Astrocyte (in vitro differentiated cells and primary cell): ENCODE measurements at regions not wholly inside any gene's neighbourhood (a gene's known extent, or its start where the extent isn't known, plus 50 kb on each side); places are given as distances from the start of the nearest gene placed in this dataset.

Experiments used
- DNase-seq: peaks from one replicate; pipeline ENCODE4 v3.0.0-alpha.2; 2010; ENCODE audit warnings: low read depth
- FAIRE-seq: peaks from 2 replicates; lab custom pipeline; 2011; peaks lifted over from hg19 to GRCh38; lab: Jason Lieb, UNC
- H2AFZ ChIP-seq: 2 replicates; pipeline ENCODE4 v1.6.0; 2012; ENCODE audit warnings: low read depth, low read length, inconsistent platforms
- H3K27ac ChIP-seq: 2 replicates; pipeline ENCODE4 v1.5.1; 2011; ENCODE audit warnings: low read depth, low read length, inconsistent platforms
- H3K27me3 ChIP-seq: 2 replicates; pipeline ENCODE4 v1.6.0; 2011; ENCODE audit warnings: low read length, inconsistent platforms; ENCODE audit not compliant: insufficient read depth
- H3K36me3 ChIP-seq: 2 replicates; pipeline ENCODE4 v1.5.1; 2011; ENCODE audit warnings: low read length, inconsistent platforms; ENCODE audit not compliant: insufficient read depth
- H3K4me1 ChIP-seq: 2 replicates; pipeline ENCODE4 v1.5.1; 2011; ENCODE audit warnings: low read length, inconsistent platforms; ENCODE audit not compliant: insufficient read depth
- H3K4me2 ChIP-seq: 2 replicates; pipeline ENCODE4 v1.6.0; 2012; ENCODE audit warnings: low read length, inconsistent platforms
- H3K4me3 ChIP-seq: 2 replicates; pipeline ENCODE4 v1.5.1; 2011; ENCODE audit warnings: low read depth, mild to moderate bottlenecking, low read length, inconsistent platforms; ENCODE audit not compliant: insufficient read depth
- H3K79me2 ChIP-seq: 2 replicates; pipeline ENCODE4 v1.6.0; 2012; ENCODE audit warnings: mild to moderate bottlenecking, low read length, inconsistent platforms; ENCODE audit not compliant: insufficient read depth
- H3K9ac ChIP-seq: 2 replicates; pipeline ENCODE4 v1.6.0; 2012; ENCODE audit warnings: mild to moderate bottlenecking, low read length, inconsistent platforms
- H3K9me3 ChIP-seq: 2 replicates; pipeline ENCODE4 v1.5.1; 2012; ENCODE audit warnings: low read depth, mild to moderate bottlenecking, low read length, inconsistent platforms; ENCODE audit not compliant: insufficient read depth
- H4K20me1 ChIP-seq: 2 replicates; pipeline ENCODE4 v1.6.0; 2012; ENCODE audit warnings: low read length, inconsistent platforms; ENCODE audit not compliant: insufficient read depth
- H3K27ac Mint-ChIP-seq: one replicate; pipeline ENCODE4 v1.8.0; 2021; ENCODE audit warnings: mild to moderate bottlenecking, mixed read lengths; ENCODE audit not compliant: unreplicated experiment
- H3K27me3 Mint-ChIP-seq: one replicate; pipeline ENCODE4 v1.8.0; 2021; ENCODE audit warnings: low read depth, mixed read lengths; ENCODE audit not compliant: unreplicated experiment
- H3K36me3 Mint-ChIP-seq: one replicate; pipeline ENCODE4 v1.8.0; 2021; ENCODE audit warnings: low read depth, mixed read lengths; ENCODE audit not compliant: unreplicated experiment
- H3K4me1 Mint-ChIP-seq: one replicate; pipeline ENCODE4 v1.8.0; 2021; ENCODE audit warnings: low read depth, mixed read lengths; ENCODE audit not compliant: unreplicated experiment
- H3K4me3 Mint-ChIP-seq: one replicate; pipeline ENCODE4 v1.8.0; 2021; ENCODE audit warnings: mild to moderate bottlenecking, moderate library complexity, mixed read lengths; ENCODE audit not compliant: unreplicated experiment
- H3K9me3 Mint-ChIP-seq: one replicate; pipeline ENCODE4 v1.8.0; 2021; ENCODE audit warnings: mild to moderate bottlenecking, mixed read lengths; ENCODE audit not compliant: unreplicated experiment
- EZH2 ChIP-seq: IDR thresholded peaks from 2 replicates; pipeline ENCODE4 v1.6.1; 2012; ENCODE audit warnings: mild to moderate bottlenecking, low read length, inconsistent platforms; ENCODE audit not compliant: insufficient read depth
- TF ChIP-seq, protein P1 (sequence below): IDR thresholded peaks from 2 replicates; pipeline ENCODE4 v1.5.1; 2011; ENCODE audit warnings: low read depth, mild to moderate bottlenecking, inconsistent platforms, low read length, moderate library complexity; ENCODE audit not compliant: insufficient read depth

DNA sequence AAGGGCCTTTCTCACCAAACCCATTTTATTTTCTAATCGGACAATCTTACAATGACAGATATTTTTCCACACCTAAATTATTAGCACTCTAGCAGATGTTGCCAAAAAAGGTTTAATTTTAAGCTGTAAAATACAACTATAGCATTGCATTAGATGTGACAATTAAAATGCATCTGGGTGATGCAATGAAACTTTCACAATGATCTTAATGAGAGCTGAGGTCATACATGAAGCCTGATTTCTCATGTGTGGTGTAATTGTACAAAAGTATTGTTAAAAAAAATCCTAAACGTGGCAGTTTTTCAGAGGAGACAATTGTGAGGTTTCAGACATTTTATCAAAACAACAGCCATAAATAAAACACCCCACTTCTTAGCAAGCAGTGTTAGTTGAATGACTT is 606.0 kb downstream of the HDGFL1 start:
- H3K4me1 Mint-ChIP-seq: peaks cover 20% of the 10 kb centered on the region
- peak overlapping the region; percentile 75 for H3K4me2 ChIP-seq
- H3K4me3 Mint-ChIP-seq: no peak overlapping the region
- no peak overlapping the region for H3K4me3 ChIP-seq
- no peaks in the 10 kb centered on the region for H3K9me3 ChIP-seq
- no peaks in the 10 kb centered on the region for H3K9me3 Mint-ChIP-seq
- H3K79me2 ChIP-seq: no peaks in the 10 kb centered on the region
- FAIRE-seq (peak; percentile 52), DNase-seq (peak; percentile 54)
- no peaks in the 10 kb centered on the region for H3K27me3 ChIP-seq
- H3K27ac Mint-ChIP-seq: peak overlapping the region; percentile 97
- H3K36me3 Mint-ChIP-seq: no peaks in the 10 kb centered on the region
- no peak for TF ChIP-seq EZH2
- peak overlapping the region; percentile 96 for H3K27ac ChIP-seq
- no peaks in the 10 kb centered on the region for H4K20me1 ChIP-seq
- H3K4me1 ChIP-seq: peaks cover 20% of the 10 kb centered on the region
- H3K36me3 ChIP-seq: no peaks in the 10 kb centered on the region
- H3K27me3 Mint-ChIP-seq: no peaks in the 10 kb centered on the region
- no peak overlapping the region for H2AFZ ChIP-seq
- peak overlapping the region; percentile 71 for H3K9ac ChIP-seq

- H3K4me3 Mint-ChIP-seq: no peak overlapping the region
- DNase-seq: no peak
These were observed 607.1 kb downstream of the HDGFL1 start for GRCh38 chr6:23176471-23176870.

DNA sequence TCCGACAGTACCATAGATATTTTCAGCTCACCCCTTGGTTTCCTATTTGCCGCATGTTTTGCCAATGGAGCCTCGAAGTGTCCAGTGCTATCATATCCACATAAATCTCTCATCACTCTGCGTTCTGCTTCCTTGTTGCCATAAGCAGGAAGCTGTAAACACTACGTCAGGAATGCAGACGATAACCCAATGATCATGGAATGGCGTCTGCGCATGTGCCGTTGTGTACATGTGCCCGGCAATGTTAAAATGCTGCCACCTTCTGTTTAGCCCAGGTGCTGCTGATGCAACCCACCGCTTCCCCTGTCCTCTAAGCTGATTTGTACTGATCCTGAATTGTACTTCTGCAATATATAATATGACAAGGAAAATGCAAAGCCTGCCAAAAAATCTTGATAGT is 607.5 kb downstream of the HDGFL1 start:
- Histone ChIP-seq H3K4me1 (peaks cover 22% of the 10 kb centered on the region), H3K36me3 (no peaks in the 10 kb centered on the region), H2AFZ (no peak overlapping the region), H3K27me3 (no peaks in the 10 kb centered on the region), H3K27ac (no peak overlapping the region), H3K4me2 (no peak overlapping the region), H3K9me3 (no peaks in the 10 kb centered on the region), H3K9ac (no peak overlapping the region), H3K4me3 (no peak overlapping the region), H4K20me1 (no peaks in the 10 kb centered on the region), H3K79me2 (no peaks in the 10 kb centered on the region)
- no peak for FAIRE-seq
- no peak for TF ChIP-seq EZH2
- TF ChIP-seq, protein P1, sequence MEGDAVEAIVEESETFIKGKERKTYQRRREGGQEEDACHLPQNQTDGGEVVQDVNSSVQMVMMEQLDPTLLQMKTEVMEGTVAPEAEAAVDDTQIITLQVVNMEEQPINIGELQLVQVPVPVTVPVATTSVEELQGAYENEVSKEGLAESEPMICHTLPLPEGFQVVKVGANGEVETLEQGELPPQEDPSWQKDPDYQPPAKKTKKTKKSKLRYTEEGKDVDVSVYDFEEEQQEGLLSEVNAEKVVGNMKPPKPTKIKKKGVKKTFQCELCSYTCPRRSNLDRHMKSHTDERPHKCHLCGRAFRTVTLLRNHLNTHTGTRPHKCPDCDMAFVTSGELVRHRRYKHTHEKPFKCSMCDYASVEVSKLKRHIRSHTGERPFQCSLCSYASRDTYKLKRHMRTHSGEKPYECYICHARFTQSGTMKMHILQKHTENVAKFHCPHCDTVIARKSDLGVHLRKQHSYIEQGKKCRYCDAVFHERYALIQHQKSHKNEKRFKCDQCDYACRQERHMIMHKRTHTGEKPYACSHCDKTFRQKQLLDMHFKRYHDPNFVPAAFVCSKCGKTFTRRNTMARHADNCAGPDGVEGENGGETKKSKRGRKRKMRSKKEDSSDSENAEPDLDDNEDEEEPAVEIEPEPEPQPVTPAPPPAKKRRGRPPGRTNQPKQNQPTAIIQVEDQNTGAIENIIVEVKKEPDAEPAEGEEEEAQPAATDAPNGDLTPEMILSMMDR: no peak
- no peak overlapping the region for H3K4me3 Mint-ChIP-seq
- DNase-seq: no peak
- no peak overlapping the region for H3K27ac Mint-ChIP-seq
- peaks cover 20% of the 10 kb centered on the region for H3K4me1 Mint-ChIP-seq
- no peaks in the 10 kb centered on the region for H3K36me3 Mint-ChIP-seq
- no peaks in the 10 kb centered on the region for H3K27me3 Mint-ChIP-seq
- H3K9me3 Mint-ChIP-seq: no peaks in the 10 kb centered on the region

More at GRCh38 chr6:23176471-23176870, 607.1 kb downstream of the HDGFL1 start:
- no peak overlapping the region for H2AFZ ChIP-seq
- peaks cover 22% of the 10 kb centered on the region for H3K4me1 ChIP-seq
- Mint-ChIP-seq H3K27me3 (no peaks in the 10 kb centered on the region), H3K36me3 (no peaks in the 10 kb centered on the region), H3K4me1 (peaks cover 20% of the 10 kb centered on the region), H3K27ac (no peak overlapping the region), H3K9me3 (no peaks in the 10 kb centered on the region)
- H4K20me1 ChIP-seq: no peaks in the 10 kb centered on the region
- H3K27me3 ChIP-seq: no peaks in the 10 kb centered on the region
- no peak overlapping the region for H3K4me2 ChIP-seq
- no peak overlapping the region for H3K9ac ChIP-seq
- H3K36me3 ChIP-seq: no peaks in the 10 kb centered on the region
- no peaks in the 10 kb centered on the region for H3K79me2 ChIP-seq
- H3K27ac ChIP-seq: no peak overlapping the region
- FAIRE-seq: no peak
- H3K4me3 ChIP-seq: no peak overlapping the region
- TF ChIP-seq, protein P1: no peak
- no peak for TF ChIP-seq EZH2
- H3K9me3 ChIP-seq: no peaks in the 10 kb centered on the region
